Esophagus squamous epithelium (tissue), 4 donors: ENCODE measurements at regions not wholly inside any gene's neighbourhood (a gene's known extent, or its start where the extent isn't known, plus 50 kb on each side); places are given as distances from the start of the nearest gene placed in this dataset.

Experiments
- POLR2A ChIP-seq, 4 donors: fragments of 450-650 bp; IDR thresholded peaks; one replicate each; pipeline ENCODE4 v1.6.1; 2017; ENCODE audit warnings: antibody characterized with exemption in 4 of 4, mild to moderate bottlenecking in 4 of 4, moderate library complexity in 3 of 4
- TF ChIP-seq, protein P1 (sequence below), 6 experiments: fragments of 450-650 bp in 4 of 6; fragments of 200-600 bp in 2 of 6; sonication (generic) in 2 of 6; IDR thresholded peaks; one replicate each; pipeline ENCODE4 v1.5.1; 2016 to 2019; ENCODE audit warnings: antibody characterized with exemption in 6 of 6, mild to moderate bottlenecking in 4 of 6, moderate library complexity in 4 of 6

DNA sequence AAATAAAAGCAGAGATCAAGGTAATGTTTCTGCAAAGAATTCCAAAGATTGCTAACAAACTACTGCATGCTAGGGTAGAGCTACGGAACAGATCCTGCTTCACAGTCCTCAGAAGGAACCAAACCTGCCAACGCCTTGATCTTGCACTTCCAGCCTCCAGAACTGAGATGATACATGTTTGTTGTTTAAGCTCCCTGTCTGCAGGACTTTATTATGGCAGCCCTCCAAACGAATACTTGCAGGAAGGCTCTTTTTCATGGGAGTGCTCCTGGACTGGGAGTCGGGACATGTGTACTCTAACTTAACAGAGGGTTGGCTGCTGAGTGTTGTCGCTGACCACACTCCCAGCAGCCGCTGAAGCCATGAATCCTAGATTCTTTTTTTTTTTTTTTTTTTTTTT lies 808.8 kb upstream of the EEF2KMT start:
- TF ChIP-seq, protein P1, sequence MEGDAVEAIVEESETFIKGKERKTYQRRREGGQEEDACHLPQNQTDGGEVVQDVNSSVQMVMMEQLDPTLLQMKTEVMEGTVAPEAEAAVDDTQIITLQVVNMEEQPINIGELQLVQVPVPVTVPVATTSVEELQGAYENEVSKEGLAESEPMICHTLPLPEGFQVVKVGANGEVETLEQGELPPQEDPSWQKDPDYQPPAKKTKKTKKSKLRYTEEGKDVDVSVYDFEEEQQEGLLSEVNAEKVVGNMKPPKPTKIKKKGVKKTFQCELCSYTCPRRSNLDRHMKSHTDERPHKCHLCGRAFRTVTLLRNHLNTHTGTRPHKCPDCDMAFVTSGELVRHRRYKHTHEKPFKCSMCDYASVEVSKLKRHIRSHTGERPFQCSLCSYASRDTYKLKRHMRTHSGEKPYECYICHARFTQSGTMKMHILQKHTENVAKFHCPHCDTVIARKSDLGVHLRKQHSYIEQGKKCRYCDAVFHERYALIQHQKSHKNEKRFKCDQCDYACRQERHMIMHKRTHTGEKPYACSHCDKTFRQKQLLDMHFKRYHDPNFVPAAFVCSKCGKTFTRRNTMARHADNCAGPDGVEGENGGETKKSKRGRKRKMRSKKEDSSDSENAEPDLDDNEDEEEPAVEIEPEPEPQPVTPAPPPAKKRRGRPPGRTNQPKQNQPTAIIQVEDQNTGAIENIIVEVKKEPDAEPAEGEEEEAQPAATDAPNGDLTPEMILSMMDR (IDR thresholded peaks at IDR 0.05), result no peak
- no peak for TF ChIP-seq POLR2A (IDR thresholded peaks at IDR 0.05)
